HG03045 (cell line): ENCODE measurements at regions not wholly inside any gene's neighbourhood (a gene's known extent, or its start where the extent isn't known, plus 50 kb on each side); places are given as distances from the start of the nearest gene placed in this dataset.
"Not testable (repeated sequence)": the region's sequence is repeated elsewhere in the genome, so short reads cannot be mapped to it uniquely, and the experiment has no call there.

Source experiments
- ATAC-seq: cut with Tn5 transposase; IDR thresholded peaks from one replicate; pipeline ENCODE4 v1.9.1; 2021; ENCODE audit warnings: mild to moderate bottlenecking, moderate library complexity; ENCODE audit not compliant: unreplicated experiment

- ATAC-seq: no peak
Measured at GRCh38 chr10:50997461-50997860, 76.8 kb upstream of the PRKG1 start.

GRCh38 chr10:50999163-50999562 lies 75.1 kb upstream of the PRKG1 start:
- ATAC-seq: no peak

DNA sequence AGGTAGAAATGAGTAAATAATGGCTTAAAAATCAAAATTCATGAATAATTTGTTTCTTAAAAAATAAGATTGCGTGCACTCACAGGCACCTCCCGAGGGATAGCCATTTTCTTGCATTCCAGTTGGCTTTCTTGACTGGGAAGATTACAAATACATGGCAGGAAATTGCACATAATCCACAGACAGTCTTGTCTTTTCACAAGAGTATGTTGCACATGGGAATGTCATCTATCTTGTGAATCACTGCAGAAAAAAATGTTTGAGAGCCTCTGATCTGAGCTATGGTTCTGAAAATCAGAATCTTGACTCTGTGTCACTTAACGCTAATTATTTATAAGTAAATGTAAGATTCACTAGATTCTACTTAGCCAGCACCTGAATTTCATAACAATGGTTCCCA lies 74.1 kb upstream of the PRKG1 start:
- no peak for ATAC-seq

GRCh38 chr10:51000976-51001375 lies 73.3 kb upstream of the PRKG1 start:
- ATAC-seq: no peak

DNA sequence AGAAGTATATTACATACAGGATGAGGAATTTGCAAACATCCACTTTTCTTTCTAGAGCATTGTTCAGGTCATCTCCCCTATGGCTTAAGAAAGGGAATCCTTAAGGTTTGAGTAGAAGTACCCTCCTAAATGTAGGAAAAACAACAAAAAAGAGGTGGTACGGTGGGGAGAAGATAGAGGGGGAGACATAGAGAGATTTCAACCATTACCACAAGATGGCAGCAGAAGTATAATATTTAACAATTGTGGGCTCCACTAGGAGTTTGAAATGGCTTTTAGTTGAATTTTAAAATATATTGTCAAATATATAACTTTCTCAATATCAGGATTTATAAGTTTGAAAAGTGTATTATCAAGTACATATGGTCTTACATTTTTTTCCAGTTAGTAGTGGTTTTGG lies 72.7 kb upstream of the PRKG1 start:
- ATAC-seq: no peak

GRCh38 chr10:51002469-51002868 lies 71.8 kb upstream of the PRKG1 start:
- ATAC-seq: no peak

GRCh38 chr10:51004776-51005175 lies 69.5 kb upstream of the PRKG1 start:
- no peak for ATAC-seq

DNA sequence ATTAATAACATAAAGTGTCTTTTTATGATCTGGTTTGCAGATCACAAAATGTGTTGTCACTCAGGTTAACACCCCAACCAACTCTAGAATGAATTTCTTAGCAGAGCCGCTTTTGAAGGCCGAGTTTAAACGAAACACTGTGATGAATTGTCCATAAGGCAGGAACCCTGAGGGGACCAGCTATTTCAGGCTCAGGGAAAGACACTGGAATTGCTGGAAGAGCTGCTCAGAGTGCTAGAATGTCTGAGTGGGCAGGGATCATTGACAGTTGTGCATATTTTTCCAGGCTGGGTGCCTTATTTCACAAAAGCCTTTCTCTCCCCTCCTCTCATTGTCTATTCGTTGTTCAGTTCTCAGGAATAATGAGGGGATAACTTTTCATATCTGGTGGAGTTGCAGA lies 68.7 kb upstream of the PRKG1 start:
- no peak for ATAC-seq

DNA sequence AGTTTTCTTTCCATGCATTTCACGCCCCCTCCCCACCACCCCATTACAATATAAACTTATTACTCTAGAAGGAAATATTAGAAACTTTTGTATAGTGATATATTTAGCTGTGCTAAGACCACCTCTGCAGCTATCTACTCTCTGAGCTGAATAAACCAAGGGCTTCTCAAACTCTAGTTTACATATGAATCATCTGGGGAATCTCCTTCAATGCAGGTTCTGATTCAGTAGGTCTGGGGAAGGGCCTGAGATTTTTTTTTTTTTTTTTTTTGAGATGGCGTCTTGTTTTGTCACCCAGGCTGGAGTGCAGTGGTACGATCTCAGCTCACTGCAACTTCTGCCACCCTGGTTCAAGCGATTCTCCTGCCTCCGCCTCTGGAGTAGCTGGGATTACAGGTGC lies 67.6 kb upstream of the PRKG1 start:
- no peak for ATAC-seq

DNA sequence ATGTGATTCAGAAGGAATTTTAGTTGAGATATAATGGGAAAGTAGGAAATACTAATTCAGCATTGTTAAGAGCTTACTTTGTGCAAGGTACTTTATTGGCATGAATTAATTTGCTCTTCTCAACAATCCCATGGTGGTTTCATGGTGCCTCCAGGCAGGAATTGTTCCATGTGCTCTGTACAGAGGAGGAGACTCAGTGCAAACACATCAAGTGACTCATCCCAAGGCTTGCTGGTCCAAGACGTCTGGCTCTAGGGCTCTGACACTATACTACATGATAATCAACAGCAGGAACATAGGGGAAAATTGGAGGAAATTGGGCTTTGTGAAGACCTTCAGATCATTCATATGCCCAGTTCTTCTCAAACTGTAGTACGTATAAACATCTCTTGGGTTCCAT lies 66.5 kb upstream of the PRKG1 start:
- ATAC-seq: no peak

GRCh38 chr10:51008346-51008745 lies 65.9 kb upstream of the PRKG1 start:
- ATAC-seq: no peak

- ATAC-seq: peak; percentile 60
Measured at GRCh38 chr10:51010977-51011376, 63.3 kb upstream of the PRKG1 start.

DNA sequence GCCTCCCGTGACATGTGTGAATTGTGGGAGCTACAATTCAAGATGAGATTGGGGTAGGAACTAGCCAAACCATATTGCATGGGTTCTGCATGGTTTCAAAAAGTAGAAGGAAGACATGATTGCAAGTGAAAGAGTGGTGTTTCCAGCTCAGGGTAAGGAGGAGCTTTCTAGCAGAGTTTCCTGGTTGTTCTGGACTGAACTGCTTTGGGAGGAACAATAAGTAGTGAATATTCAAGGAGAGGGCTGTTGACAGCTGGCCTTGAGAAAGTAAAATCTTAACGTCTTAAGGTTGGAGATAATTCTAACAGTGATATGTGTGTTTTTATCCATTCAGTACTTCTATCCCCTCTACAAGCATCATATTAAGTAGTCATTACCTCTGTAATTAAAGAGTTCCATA lies 62.2 kb upstream of the PRKG1 start:
- no peak for ATAC-seq

DNA sequence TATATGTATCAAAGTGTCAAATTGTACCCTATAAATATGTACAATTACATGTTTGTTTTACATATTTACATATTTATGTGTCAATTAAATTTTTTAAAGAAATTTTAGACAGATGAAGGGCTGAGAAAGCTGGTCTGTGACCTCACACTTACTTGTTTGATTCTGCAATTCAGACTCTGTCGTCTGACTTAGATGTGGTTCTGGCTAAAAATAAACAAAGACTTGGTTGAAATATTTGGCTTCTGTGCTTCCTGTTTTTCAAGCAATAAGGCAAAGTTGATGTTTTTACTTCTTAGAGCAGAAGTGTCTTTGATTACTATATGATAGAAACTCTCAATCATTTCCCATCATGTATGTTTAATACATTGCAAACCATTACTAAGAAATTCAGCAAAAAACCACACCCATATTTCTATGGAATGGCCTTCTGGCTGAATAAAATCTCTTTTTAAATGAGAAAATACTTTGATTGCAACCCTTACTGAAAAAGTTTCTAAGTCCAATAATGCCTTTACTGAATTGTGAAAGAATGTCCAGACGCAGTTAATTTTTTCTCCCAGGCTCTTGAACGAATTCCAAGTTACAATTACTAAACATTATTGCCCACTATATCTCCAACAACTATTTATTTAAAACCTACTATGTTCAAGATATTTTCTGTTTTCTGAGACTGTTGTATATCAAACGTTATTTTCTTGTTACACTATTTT lies 59.5 kb upstream of the PRKG1 start:
- ATAC-seq: no peak

- ATAC-seq: not testable (repeated sequence)
Measured at GRCh38 chr10:51015390-51015754, 58.9 kb upstream of the PRKG1 start.

- ATAC-seq: no peak
Measured at GRCh38 chr10:51020200-51020599, 54.1 kb upstream of the PRKG1 start.

- no peak for ATAC-seq
Measured at GRCh38 chr10:51022933-51023585, 51.2 kb upstream of the PRKG1 start.

DNA sequence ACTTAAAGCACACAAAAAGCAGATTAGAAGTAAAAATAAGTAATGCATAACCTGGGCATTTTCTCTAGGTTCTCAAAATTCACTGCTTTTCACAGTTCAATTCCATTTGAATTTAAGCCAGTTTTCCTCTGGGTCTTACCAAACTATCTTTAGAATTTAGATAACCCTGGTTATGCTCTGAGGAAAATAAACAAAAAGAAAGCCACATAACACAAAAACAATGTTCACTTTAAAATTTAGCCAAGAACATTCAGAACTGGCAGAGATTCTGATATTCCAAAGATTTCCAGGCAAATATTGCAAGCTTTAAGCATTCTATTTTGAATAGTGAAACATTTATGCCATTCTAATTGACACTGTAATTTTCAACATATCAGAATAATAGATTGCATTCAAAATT lies 50.7 kb upstream of the PRKG1 start:
- no peak for ATAC-seq
